ENCODE measurements at regions not wholly inside any gene's neighbourhood (a gene's known extent, or its start where the extent isn't known, plus 50 kb on each side); places are given as distances from the start of the nearest gene placed in this dataset.
"Not testable (repeated sequence)": the region's sequence is repeated elsewhere in the genome, so short reads cannot be mapped to it uniquely, and the experiment has no call there.

- 24 to 32% methylated on average over 3 of the region's 3 CpGs for WGBS, 2 donors
- peak in 1 of 2 donors; percentile 57 for DNase-seq
- ATAC-seq (ENCODE audit: low FRiP score in 2 of 2) = no peak
- no peak overlapping the region for H3K4me3 ChIP-seq
- TF ChIP-seq POLR2AphosphoS5 (IDR thresholded peaks at IDR 0.05) = no peak
- TF ChIP-seq, protein P1, sequence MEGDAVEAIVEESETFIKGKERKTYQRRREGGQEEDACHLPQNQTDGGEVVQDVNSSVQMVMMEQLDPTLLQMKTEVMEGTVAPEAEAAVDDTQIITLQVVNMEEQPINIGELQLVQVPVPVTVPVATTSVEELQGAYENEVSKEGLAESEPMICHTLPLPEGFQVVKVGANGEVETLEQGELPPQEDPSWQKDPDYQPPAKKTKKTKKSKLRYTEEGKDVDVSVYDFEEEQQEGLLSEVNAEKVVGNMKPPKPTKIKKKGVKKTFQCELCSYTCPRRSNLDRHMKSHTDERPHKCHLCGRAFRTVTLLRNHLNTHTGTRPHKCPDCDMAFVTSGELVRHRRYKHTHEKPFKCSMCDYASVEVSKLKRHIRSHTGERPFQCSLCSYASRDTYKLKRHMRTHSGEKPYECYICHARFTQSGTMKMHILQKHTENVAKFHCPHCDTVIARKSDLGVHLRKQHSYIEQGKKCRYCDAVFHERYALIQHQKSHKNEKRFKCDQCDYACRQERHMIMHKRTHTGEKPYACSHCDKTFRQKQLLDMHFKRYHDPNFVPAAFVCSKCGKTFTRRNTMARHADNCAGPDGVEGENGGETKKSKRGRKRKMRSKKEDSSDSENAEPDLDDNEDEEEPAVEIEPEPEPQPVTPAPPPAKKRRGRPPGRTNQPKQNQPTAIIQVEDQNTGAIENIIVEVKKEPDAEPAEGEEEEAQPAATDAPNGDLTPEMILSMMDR (IDR thresholded peaks at IDR 0.05) = peak in 3 of 6 experiments; percentile 19 to 44 (median 35)
- no peak for TF ChIP-seq EP300 (IDR thresholded peaks at IDR 0.05)
- H3K9me3 ChIP-seq = peaks cover 0 to 3% (median 1%) of the 10 kb centered on the region in 4 donors
- no peak overlapping the region for H3K27ac ChIP-seq
- no peaks in the 10 kb centered on the region for H3K27me3 ChIP-seq
- H3K36me3 ChIP-seq = no peaks in the 10 kb centered on the region
- no peaks in the 10 kb centered on the region for H3K4me1 ChIP-seq
Measured at GRCh38 chr7:69067397-69067796, 530.9 kb upstream of the AUTS2 start.

DNA sequence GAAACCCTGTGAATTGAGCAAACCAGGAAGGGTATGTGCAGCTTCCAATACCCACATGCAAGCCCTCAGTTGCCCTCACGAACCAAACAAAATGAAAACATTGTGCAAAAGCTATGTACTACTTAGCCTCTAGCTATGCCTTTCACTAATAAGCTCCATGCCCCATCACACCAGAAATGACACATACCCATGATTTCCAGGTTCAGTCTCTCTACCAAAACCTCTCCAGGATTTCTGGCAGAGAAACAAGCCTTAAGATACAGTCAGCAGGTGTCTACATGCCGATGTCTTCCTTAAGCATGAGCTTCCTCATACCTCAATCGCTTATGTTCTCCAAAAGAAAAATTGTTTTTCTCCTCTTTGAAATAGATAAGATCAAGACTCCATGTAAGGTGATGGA lies 527.8 kb upstream of the AUTS2 start:
- H3K9me3 ChIP-seq = peaks cover 0 to 3% (median 0%) of the 10 kb centered on the region in 4 donors
- no peak for TF ChIP-seq POLR2AphosphoS5 (IDR thresholded peaks at IDR 0.05)
- TF ChIP-seq, protein P1 (IDR thresholded peaks at IDR 0.05) = no peak
- H3K36me3 ChIP-seq = no peaks in the 10 kb centered on the region
- H3K4me3 ChIP-seq = no peak overlapping the region
- no peak for ATAC-seq (ENCODE audit: low FRiP score in 2 of 2)
- WGBS, 2 donors = 83 to 93% methylated on average over 3 of the region's 3 CpGs
- DNase-seq = no peak
- H3K27ac ChIP-seq = no peak overlapping the region
- no peaks in the 10 kb centered on the region for H3K27me3 ChIP-seq
- H3K4me1 ChIP-seq = no peaks in the 10 kb centered on the region

- WGBS, 2 donors = 81 to 97% methylated on average over 4 of the region's 4 CpGs
- DNase-seq (no peak), ATAC-seq (ENCODE audit: low FRiP score in 2 of 2) (no peak)
- Histone ChIP-seq H3K4me1 (peaks cover 0 to 5% (median 2%) of the 10 kb centered on the region in 4 donors), H3K4me3 (no peak overlapping the region), H3K36me3 (no peaks in the 10 kb centered on the region), H3K9me3 (peaks cover 0 to 5% (median 0%) of the 10 kb centered on the region in 4 donors), H3K27ac (no peak overlapping the region), H3K27me3 (no peaks in the 10 kb centered on the region)
- TF ChIP-seq POLR2A (IDR thresholded peaks at IDR 0.05) (no peak), POLR2AphosphoS5 (IDR thresholded peaks at IDR 0.05) (no peak), EP300 (IDR thresholded peaks at IDR 0.05) (no peak)
- TF ChIP-seq, protein P1 (IDR thresholded peaks at IDR 0.05) = no peak
Measured at GRCh38 chr7:69076566-69076965, 521.7 kb upstream of the AUTS2 start.

DNA sequence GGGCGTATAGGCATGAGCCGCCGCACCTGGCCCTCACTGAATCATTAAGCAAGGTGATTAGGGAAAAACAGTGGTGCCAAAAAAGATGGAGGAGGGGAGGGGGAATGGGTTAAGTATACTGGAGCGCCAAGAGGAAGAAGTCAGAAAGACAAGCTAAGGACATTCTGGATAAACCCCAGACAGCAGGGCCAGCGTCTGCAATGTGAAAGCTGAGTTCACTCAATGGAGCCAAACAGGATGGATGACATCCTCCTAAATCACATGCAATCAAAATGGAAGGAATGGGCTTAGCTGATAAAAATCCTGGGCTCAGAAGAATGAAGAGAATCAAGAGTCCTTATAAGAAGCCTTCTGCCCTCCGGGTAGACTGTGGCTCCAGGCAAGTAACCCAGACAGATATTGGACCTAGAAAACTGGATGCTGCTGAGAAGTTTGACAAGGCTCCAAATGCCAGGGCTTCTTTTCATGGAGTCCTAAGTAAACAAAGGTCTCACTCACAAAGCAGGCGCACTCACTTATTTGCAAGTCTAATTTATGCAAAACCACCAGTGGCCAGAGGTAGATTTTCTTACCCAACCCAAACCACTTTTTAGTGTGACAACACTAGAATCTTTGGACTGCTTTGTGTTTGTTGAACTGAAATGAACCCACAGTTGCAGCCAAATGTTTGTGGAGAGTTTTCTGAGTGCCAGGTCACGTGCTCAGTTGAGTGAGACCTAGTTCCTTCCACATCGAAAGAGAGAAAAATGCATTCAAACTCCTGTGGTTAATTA lies 519.1 kb upstream of the AUTS2 start:
- DNase-seq (peak in 1 of 2 donors; percentile 49), ATAC-seq (ENCODE audit: low FRiP score in 2 of 2) (no peak)
- no peak for TF ChIP-seq EP300 (IDR thresholded peaks at IDR 0.05)
- TF ChIP-seq, protein P1 (IDR thresholded peaks at IDR 0.05) = no peak
- TF ChIP-seq POLR2AphosphoS5 (IDR thresholded peaks at IDR 0.05) = no peak
- TF ChIP-seq POLR2A (IDR thresholded peaks at IDR 0.05) = no peak
- H3K36me3 ChIP-seq = no peaks in the 10 kb centered on the region
- peaks cover 0 to 9% (median 0%) of the 10 kb centered on the region in 4 donors for H3K9me3 ChIP-seq
- no peak overlapping the region for H3K27ac ChIP-seq
- peaks cover 0 to 5% (median 2%) of the 10 kb centered on the region in 4 donors for H3K4me1 ChIP-seq
- H3K4me3 ChIP-seq = no peak overlapping the region
- no peaks in the 10 kb centered on the region for H3K27me3 ChIP-seq
- WGBS, 2 donors = 60 to 63% methylated on average over 9 of the region's 9 CpGs

- 81 to 84% methylated on average over 2 of the region's 2 CpGs for WGBS, 2 donors
- H3K36me3 ChIP-seq; DNase-seq; H3K4me3 ChIP-seq; H3K9me3 ChIP-seq; H3K27ac ChIP-seq; H3K4me1 ChIP-seq; ATAC-seq (ENCODE audit: low FRiP score in 2 of 2); H3K27me3 ChIP-seq: not testable (repeated sequence)
Measured at GRCh38 chr7:69087281-69087680, 511.0 kb upstream of the AUTS2 start.
